Endothelial cell of umbilical vein (primary cell): ENCODE measurements at regions not wholly inside any gene's neighbourhood (a gene's known extent, or its start where the extent isn't known, plus 50 kb on each side); places are given as distances from the start of the nearest gene placed in this dataset.

ENCODE experiments used
- BruUV-seq: library from RNA; stranded (reverse); fragments of 400-500 nt; replicated peaks from 2 replicates; lab custom pipeline; 2021; lab: Mats Ljungman, UMichigan
- CTCF ChIA-PET: fragments of 300-600, 350-600 bp; sonication (Branson Sonifier 250); formaldehyde crosslinking; loops from one replicate; lab custom pipeline; 2021; ENCODE audit warnings: antibody characterized with exemption, inconsistent platforms; lab: Charles Lee
- POLR2A ChIA-PET: fragments of 300-600, 350-600 bp; sonication (Branson Sonifier 250); formaldehyde crosslinking; loops from one replicate; lab custom pipeline; 2021; ENCODE audit warnings: antibody characterized with exemption, inconsistent platforms; lab: Charles Lee
- DNase-seq: peaks from one replicate; pipeline ENCODE4 v3.0.0-alpha.2; 2011; ENCODE audit warnings: low read depth, low spot score
- FAIRE-seq: peaks from 2 replicates; lab custom pipeline; 2011; peaks lifted over from hg19 to GRCh38; lab: Jason Lieb, UNC
- H2AFZ ChIP-seq: 2 replicates; pipeline ENCODE4 v1.6.0; 2012; ENCODE audit warnings: low read depth, low read length, control low read depth, inconsistent platforms
- H3K27ac ChIP-seq: 2 replicates; pipeline ENCODE4 v1.5.1; 2011; ENCODE audit warnings: low read depth, mild to moderate bottlenecking, control low read depth, low read length, moderate library complexity; ENCODE audit not compliant: insufficient read depth
- H3K27me3 ChIP-seq, 2 experiments: 2 replicates each; pipeline versions ENCODE4 v1.6.0 to v1.6.1; 2011; ENCODE audit warnings: low read length in 2 of 2, mixed read lengths in 1 of 2; ENCODE audit not compliant: control insufficient read depth in 2 of 2, insufficient read depth in 2 of 2
- H3K36me3 ChIP-seq, 2 experiments: 2 replicates in 1 of 2; 3 replicates in 1 of 2; pipeline ENCODE4 v1.5.1; 2011; ENCODE audit warnings: low read length in 2 of 2, mild to moderate bottlenecking in 1 of 2, moderate library complexity in 1 of 2; ENCODE audit not compliant: control insufficient read depth in 2 of 2, insufficient read depth in 2 of 2; ENCODE audit errors: extremely low read depth in 1 of 2
- H3K4me1 ChIP-seq: 3 replicates; pipeline ENCODE4 v1.5.1; 2011; ENCODE audit warnings: mild to moderate bottlenecking, low read length; ENCODE audit not compliant: control insufficient read depth, insufficient read depth; ENCODE audit errors: extremely low read depth
- H3K4me2 ChIP-seq: 2 replicates; pipeline ENCODE4 v1.6.1; 2011; ENCODE audit warnings: low read length, control low read depth, mixed read lengths; ENCODE audit not compliant: insufficient read depth
- H3K4me3 ChIP-seq, 3 experiments: fragments of 200-600 bp in 1 of 3; sonication (generic), shearing (Covaris generic) in 1 of 3; replicated peaks in 1 of 3; 2 replicates each; pipeline ENCODE4 v1.5.1; 2011 to 2016; ENCODE audit warnings: control low read depth in 3 of 3, low read length in 3 of 3, mild to moderate bottlenecking in 2 of 3, inconsistent platforms in 1 of 3, low read depth in 1 of 3, moderate library complexity in 1 of 3; ENCODE audit not compliant: insufficient read depth in 1 of 3
- H3K79me2 ChIP-seq: 2 replicates; pipeline ENCODE4 v1.6.0; 2012; ENCODE audit warnings: low read length, inconsistent platforms; ENCODE audit not compliant: control insufficient read depth, insufficient read depth
- H3K9ac ChIP-seq: replicated peaks from 2 replicates; pipeline ENCODE3; 2011; ENCODE audit warnings: low read length, control low read depth; ENCODE audit not compliant: insufficient read depth; ENCODE audit errors: extremely low read depth
- H3K9me1 ChIP-seq: replicated peaks from 3 replicates; pipeline ENCODE4 v1.6.0; 2011; ENCODE audit warnings: mild to moderate bottlenecking, low read length; ENCODE audit not compliant: control insufficient read depth, insufficient read depth; ENCODE audit errors: extremely low read depth
- H3K9me3 ChIP-seq: replicated peaks from 2 replicates; pipeline ENCODE4 v1.5.1; 2012; ENCODE audit warnings: low read length, inconsistent platforms; ENCODE audit not compliant: control insufficient read depth, insufficient read depth
- H4K20me1 ChIP-seq: replicated peaks from 2 replicates; pipeline ENCODE3; 2011; ENCODE audit warnings: mild to moderate bottlenecking, low read length; ENCODE audit not compliant: control insufficient read depth, insufficient read depth; ENCODE audit errors: extremely low read depth
- CTCF ChIP-seq, 2 donors: IDR thresholded peaks; 1 replicate in 1 of 2; 2 replicates in 1 of 2; pipeline ENCODE4 v1.5.1; 2011; ENCODE audit warnings: low read length in 2 of 2, mild to moderate bottlenecking in 2 of 2, moderate library complexity in 2 of 2, control low read depth in 1 of 2, inconsistent platforms in 1 of 2, low read depth in 1 of 2; ENCODE audit not compliant: insufficient read depth in 1 of 2; ENCODE audit errors: extremely low read depth in 1 of 2
- EZH2 ChIP-seq: IDR thresholded peaks from 2 replicates; pipeline ENCODE4 v1.6.1; 2012; ENCODE audit warnings: borderline replicate concordance, low read depth, mild to moderate bottlenecking, moderate library complexity, low read length, inconsistent platforms; ENCODE audit not compliant: severe bottlenecking
- FOS ChIP-seq: IDR thresholded peaks from 2 replicates; pipeline ENCODE4 v1.6.1; 2011; ENCODE audit warnings: mild to moderate bottlenecking, low read length, moderate library complexity, borderline replicate concordance; ENCODE audit not compliant: insufficient read depth
- GATA2 ChIP-seq: IDR thresholded peaks from 2 replicates; pipeline ENCODE4 v1.7.0; 2011; ENCODE audit warnings: low read depth, mild to moderate bottlenecking, moderate library complexity, mixed read lengths, low read length; ENCODE audit not compliant: insufficient read length, insufficient read depth
- JUN ChIP-seq: IDR thresholded peaks from 2 replicates; pipeline ENCODE4 v1.6.1; 2011; ENCODE audit warnings: borderline replicate concordance, low read depth; ENCODE audit not compliant: insufficient read length, insufficient read depth
- MAX ChIP-seq: IDR thresholded peaks from 2 replicates; pipeline ENCODE4 v1.6.1; 2011; ENCODE audit not compliant: insufficient read depth, insufficient read length
- MYC ChIP-seq: IDR thresholded peaks from one replicate; pipeline ENCODE4 v1.6.1; 2011; ENCODE audit warnings: mild to moderate bottlenecking, low read depth, low read length
- POLR2A ChIP-seq: IDR thresholded peaks from 2 replicates; pipeline ENCODE4 v1.6.1; 2012; ENCODE audit warnings: low read depth, mild to moderate bottlenecking, control low read depth, low read length
- POLR2AphosphoS5 ChIP-seq: IDR thresholded peaks from 2 replicates; pipeline ENCODE4 v1.6.1; 2012; ENCODE audit warnings: low read depth, mild to moderate bottlenecking, control low read depth, low read length, moderate library complexity; ENCODE audit not compliant: insufficient read depth
- dilution Hi-C: fragments of 300-500 bp; cut with MboI; formaldehyde crosslinking; loops from one replicate; pipeline ENCODE4 v1.15.0; 2019; ENCODE audit warnings: low sequenced_read_pairs; ENCODE audit not compliant: extremely low pct_ligation_motif_present
- intact Hi-C: fragments of 100-400 bp; cut with micrococcal nuclease; formaldehyde crosslinking; loops from one replicate; pipeline ENCODE4 v1.10.0; 2022

GRCh38 chr7:113379746-113380145 is 261.4 kb upstream of the SMIM30 start:
- H3K36me3 ChIP-seq = no peaks in the 10 kb centered on the region
- no TSS peak for BruUV-seq
- DNase-seq = no peak
- no peak overlapping the region for H3K9ac ChIP-seq
- H2AFZ ChIP-seq = no peak overlapping the region
- H3K27me3 ChIP-seq = no peaks in the 10 kb centered on the region
- CTCF ChIA-PET = no interaction called here
- dilution Hi-C loops = no loop called here
- FAIRE-seq = no peak
- no peaks in the 10 kb centered on the region for H3K4me1 ChIP-seq
- H3K27ac ChIP-seq = no peak overlapping the region
- H3K4me2 ChIP-seq = no peak overlapping the region
- H3K4me3 ChIP-seq = no peak overlapping the region
- no peaks in the 10 kb centered on the region for H3K9me3 ChIP-seq
- no peak for TF ChIP-seq JUN
- TF ChIP-seq FOS = no peak
- TF ChIP-seq POLR2AphosphoS5 = no peak
- TF ChIP-seq MYC = no peak
- no peak for TF ChIP-seq GATA2
- no peak for TF ChIP-seq POLR2A
- intact Hi-C loops = no loop called here
- POLR2A ChIA-PET = no interaction called here
- H4K20me1 ChIP-seq = no peaks in the 10 kb centered on the region
- H3K79me2 ChIP-seq = no peaks in the 10 kb centered on the region
- H3K9me1 ChIP-seq = no peaks in the 10 kb centered on the region

GRCh38 chr7:113374955-113375354 is 256.6 kb upstream of the SMIM30 start:
- POLR2A ChIA-PET = no interaction called here
- CTCF ChIA-PET = no interaction called here
- Histone ChIP-seq H3K4me2 (no peak overlapping the region), H4K20me1 (no peaks in the 10 kb centered on the region), H3K9me1 (no peaks in the 10 kb centered on the region), H2AFZ (no peak overlapping the region), H3K9ac (no peak overlapping the region), H3K4me3 (no peak overlapping the region), H3K9me3 (no peaks in the 10 kb centered on the region), H3K27me3 (no peaks in the 10 kb centered on the region), H3K27ac (no peak overlapping the region), H3K36me3 (no peaks in the 10 kb centered on the region), H3K4me1 (no peaks in the 10 kb centered on the region), H3K79me2 (no peaks in the 10 kb centered on the region)
- no peak for FAIRE-seq
- intact Hi-C loops = no loop called here
- dilution Hi-C loops = no loop called here
- no peak for DNase-seq
- BruUV-seq = no TSS peak
- TF ChIP-seq MAX (no peak), GATA2 (no peak), JUN (no peak), MYC (no peak), EZH2 (no peak), CTCF (IDR thresholded peaks at IDR 0.05; ENCODE audit: extremely low read depth in 1 of 2, insufficient read depth in 1 of 2, low read depth in 1 of 2, low read length in 2 of 2) (no peak), POLR2A (no peak), POLR2AphosphoS5 (no peak), FOS (no peak)
